H9 (cell line): ENCODE measurements at regions not wholly inside any gene's neighbourhood (a gene's known extent, or its start where the extent isn't known, plus 50 kb on each side); places are given as distances from the start of the nearest gene placed in this dataset.
A peak's percentile ranks its signal among the peaks of the same experiment; 100 is the strongest.

Experiments used
- DNase-seq: peaks from one replicate; pipeline ENCODE4 v3.0.0-alpha.2; 2017
- H2AFZ ChIP-seq: one replicate; pipeline ENCODE4 v1.6.1; 2013; ENCODE audit warnings: mild to moderate bottlenecking, low read length, control low read depth, moderate library complexity
- H2AK5ac ChIP-seq: 2 replicates; pipeline ENCODE4 v1.6.1; 2013; ENCODE audit warnings: low read length, control low read depth, mixed read lengths; ENCODE audit not compliant: insufficient read length
- H2BK120ac ChIP-seq: one replicate; pipeline ENCODE4 v1.6.1; 2013; ENCODE audit warnings: low read depth, mild to moderate bottlenecking, low read length, control low read depth, inconsistent platforms; ENCODE audit not compliant: poor library complexity, severe bottlenecking
- H2BK12ac ChIP-seq: 2 replicates; pipeline ENCODE4 v1.6.1; 2013; ENCODE audit warnings: low read length, control low read depth, mixed read lengths, low read depth; ENCODE audit not compliant: insufficient read length
- H2BK15ac ChIP-seq: 2 replicates; pipeline ENCODE4 v1.6.1; 2013; ENCODE audit warnings: low read depth, low read length, control low read depth
- H2BK20ac ChIP-seq: one replicate; pipeline ENCODE4 v1.6.1; 2013; ENCODE audit warnings: low read depth, mild to moderate bottlenecking, low read length, control low read depth, inconsistent platforms; ENCODE audit not compliant: poor library complexity, severe bottlenecking
- H2BK5ac ChIP-seq: 2 replicates; pipeline ENCODE4 v1.6.1; 2013; ENCODE audit warnings: low read length, control low read depth, mixed read lengths; ENCODE audit not compliant: insufficient read length
- H3K14ac ChIP-seq: 2 replicates; pipeline ENCODE4 v1.6.1; 2013; ENCODE audit warnings: low read length, control low read depth; ENCODE audit not compliant: insufficient read depth
- H3K18ac ChIP-seq: 2 replicates; pipeline ENCODE4 v1.6.1; 2013; ENCODE audit warnings: low read depth, mild to moderate bottlenecking, mixed read lengths, low read length, control low read depth; ENCODE audit not compliant: insufficient read length
- H3K23ac ChIP-seq: 2 replicates; pipeline ENCODE4 v1.6.1; 2013; ENCODE audit warnings: low read length, control low read depth, mixed read lengths, low read depth; ENCODE audit not compliant: insufficient read length
- H3K23me2 ChIP-seq: 2 replicates; pipeline ENCODE4 v1.6.1; 2013; ENCODE audit warnings: low read depth, mild to moderate bottlenecking, mixed read lengths, low read length, control low read depth; ENCODE audit not compliant: insufficient read length, poor library complexity, severe bottlenecking
- H3K27ac ChIP-seq: 2 replicates; pipeline ENCODE4 v1.5.1; 2013; ENCODE audit warnings: low read length, control low read depth, mixed read lengths, low read depth; ENCODE audit not compliant: insufficient read length
- H3K27me3 ChIP-seq: 2 replicates; pipeline ENCODE4 v1.6.1; 2013; ENCODE audit warnings: low read length, control low read depth, inconsistent platforms; ENCODE audit not compliant: insufficient read depth
- H3K4ac ChIP-seq: 2 replicates; pipeline ENCODE4 v1.6.1; 2013; ENCODE audit warnings: low read depth, mild to moderate bottlenecking, control low read depth, inconsistent platforms, low read length, moderate library complexity
- H3K4me1 ChIP-seq: 2 replicates; pipeline ENCODE4 v1.6.1; 2013; ENCODE audit warnings: low read length, control low read depth, inconsistent platforms; ENCODE audit not compliant: insufficient read depth
- H3K4me2 ChIP-seq: 2 replicates; pipeline ENCODE4 v1.6.1; 2013; ENCODE audit warnings: low read length, control low read depth, mixed read lengths; ENCODE audit not compliant: insufficient read length, insufficient read depth
- H3K56ac ChIP-seq: 2 replicates; pipeline ENCODE4 v1.6.1; 2013; ENCODE audit warnings: low read depth, mild to moderate bottlenecking, mixed read lengths, low read length, control low read depth; ENCODE audit not compliant: insufficient read length
- H3K79me1 ChIP-seq: 2 replicates; pipeline ENCODE4 v1.6.1; 2013; ENCODE audit warnings: low read depth, mild to moderate bottlenecking, moderate library complexity, low read length, control low read depth, inconsistent platforms; ENCODE audit not compliant: insufficient read depth, poor library complexity, severe bottlenecking
- H3K79me2 ChIP-seq: 2 replicates; pipeline ENCODE4 v1.6.1; 2013; ENCODE audit warnings: low read length, control low read depth, inconsistent platforms; ENCODE audit not compliant: insufficient read depth
- H3K9ac ChIP-seq: 2 replicates; pipeline ENCODE4 v1.6.1; 2013; ENCODE audit warnings: low read length, control low read depth, mixed read lengths; ENCODE audit not compliant: insufficient read length; ENCODE audit errors: extremely low read depth
- H3K9me3 ChIP-seq: one replicate; pipeline ENCODE4 v1.6.1; 2013; ENCODE audit warnings: low read depth, low read length, inconsistent platforms; ENCODE audit not compliant: control insufficient read depth
- H3T11ph ChIP-seq: one replicate; pipeline ENCODE4 v1.6.1; 2013; ENCODE audit warnings: mild to moderate bottlenecking, low read length, control low read depth, inconsistent platforms
- H4K20me1 ChIP-seq: one replicate; pipeline ENCODE4 v1.6.1; 2013; ENCODE audit not compliant: control insufficient read depth, insufficient read length, insufficient read depth
- H4K5ac ChIP-seq: 2 replicates; pipeline ENCODE4 v1.6.1; 2013; ENCODE audit warnings: low read depth, mild to moderate bottlenecking, mixed read lengths, low read length, control low read depth; ENCODE audit not compliant: insufficient read length
- H4K8ac ChIP-seq: replicated peaks from 2 replicates; pipeline ENCODE4 v1.6.1; 2013; ENCODE audit warnings: low read length, control low read depth, mixed read lengths, low read depth; ENCODE audit not compliant: insufficient read length
- H4K91ac ChIP-seq: 2 replicates; pipeline ENCODE4 v1.6.1; 2013; ENCODE audit warnings: low read depth, mild to moderate bottlenecking, moderate library complexity, mixed read lengths, low read length, control low read depth; ENCODE audit not compliant: insufficient read length
- H3K27ac Mint-ChIP-seq, 3 experiments: 2 replicates in 2 of 3; 3 replicates in 1 of 3; pipeline ENCODE4 v1.8.0; 2020 to 2021; ENCODE audit warnings: mixed read lengths in 3 of 3, mild to moderate bottlenecking in 1 of 3, moderate library complexity in 1 of 3
- H3K27me3 Mint-ChIP-seq: 2 replicates; pipeline ENCODE4 v1.8.0; 2021; ENCODE audit warnings: low read depth, mild to moderate bottlenecking, moderate library complexity, mixed read lengths
- H3K36me3 Mint-ChIP-seq, 3 experiments: 2 replicates in 2 of 3; 3 replicates in 1 of 3; pipeline ENCODE4 v1.8.0; 2020 to 2021; ENCODE audit warnings: low read depth in 3 of 3, mixed read lengths in 3 of 3; ENCODE audit not compliant: insufficient read depth in 1 of 3
- H3K4me1 Mint-ChIP-seq, 2 experiments: 2 replicates each; pipeline ENCODE4 v1.8.0; 2020; ENCODE audit warnings: mixed read lengths in 2 of 2
- H3K4me3 Mint-ChIP-seq, 2 experiments: 2 replicates in 1 of 2; 3 replicates in 1 of 2; pipeline ENCODE4 v1.8.0; 2020 to 2021; ENCODE audit warnings: mild to moderate bottlenecking in 2 of 2, mixed read lengths in 2 of 2, moderate library complexity in 1 of 2
- H3K9me3 Mint-ChIP-seq, 2 experiments: 2 replicates in 1 of 2; 3 replicates in 1 of 2; pipeline ENCODE4 v1.8.0; 2020; ENCODE audit warnings: mild to moderate bottlenecking in 2 of 2, mixed read lengths in 2 of 2, moderate library complexity in 1 of 2
- CTCF ChIP-seq: fragments of 200-600 bp; sonication (generic); conservative IDR thresholded peaks from 3 replicates; pipeline ENCODE4 v1.8.0; 2021; ENCODE audit warnings: antibody characterized with exemption, mild to moderate bottlenecking
- WGBS: extraction: QIAGEN DNeasy Blood & Tissue Kit; methylation state at CpG from one replicate; pipeline ENCODE4 v1.1.7; 2013; ENCODE audit warnings: missing lambda C conversion rate, low lambda C conversion rate, mixed read lengths; ENCODE audit not compliant: insufficient read length; ENCODE audit errors: extremely low coverage; 5-methylcytosine and 5-hydroxymethylcytosine counted together

- Histone ChIP-seq H4K20me1 (no peaks in the 10 kb centered on the region), H3K4me2 (no peak overlapping the region), H3K79me1 (no peaks in the 10 kb centered on the region), H3K18ac (no peak overlapping the region), H3K4me1 (no peaks in the 10 kb centered on the region), H3K14ac (no peak overlapping the region), H2BK20ac (no peak overlapping the region), H2BK12ac (no peak overlapping the region), H3T11ph (no peak overlapping the region), H3K23me2 (no peaks in the 10 kb centered on the region), H3K4ac (no peak overlapping the region), H2BK120ac (no peak overlapping the region), H3K27ac (no peak overlapping the region), H2AFZ (no peak overlapping the region), H4K5ac (no peak overlapping the region), H2BK5ac (no peak overlapping the region), H2AK5ac (no peak overlapping the region), H4K91ac (no peak overlapping the region), H3K9ac (no peak overlapping the region), H3K56ac (no peak overlapping the region), H3K9me3 (no peaks in the 10 kb centered on the region), H3K23ac (no peak overlapping the region), H3K79me2 (no peaks in the 10 kb centered on the region), H3K27me3 (no peaks in the 10 kb centered on the region), H4K8ac (no peak overlapping the region), H2BK15ac (no peak overlapping the region)
- WGBS = no CpG with 5 or more reads among the region's 1 CpG
- Mint-ChIP-seq H3K4me1 (peaks cover 7 to 8% of the 10 kb centered on the region in 2 experiments), H3K9me3 (no peaks in the 10 kb centered on the region), H3K4me3 (no peak overlapping the region), H3K36me3 (no peaks in the 10 kb centered on the region), H3K27ac (peak overlapping the region in 1 of 3 experiments; percentile 37; a peak in 1 of 7 replicates), H3K27me3 (no peaks in the 10 kb centered on the region)
- no peak for TF ChIP-seq CTCF
- DNase-seq = no peak
These were observed 630.5 kb downstream of the CBLN2 start for GRCh38 chr18:71913641-71914040.
